ENCODE measurements at regions not wholly inside any gene's neighbourhood (a gene's known extent, or its start where the extent isn't known, plus 50 kb on each side); places are given as distances from the start of the nearest gene placed in this dataset.

- TF ChIP-seq CTCF (conservative IDR thresholded peaks at IDR 0.05; ENCODE audit: low read length) (no peak), EZH2phosphoT487 (IDR thresholded peaks at IDR 0.05; ENCODE audit: borderline replicate concordance) (no peak)
Measured at GRCh38 chr1:106571109-106571508, 485.4 kb upstream of the PRMT6 start.
